Glutamatergic neuron (in vitro differentiated cells): ENCODE measurements at regions not wholly inside any gene's neighbourhood (a gene's known extent, or its start where the extent isn't known, plus 50 kb on each side); places are given as distances from the start of the nearest gene placed in this dataset.

ENCODE experiments used
- DNase-seq: peaks from one replicate; pipeline ENCODE4 v3.0.0; 2022
- H3K27ac Mint-ChIP-seq: one replicate; pipeline ENCODE4 v1.8.0; 2020; ENCODE audit warnings: mild to moderate bottlenecking, mixed read lengths, inconsistent platforms; ENCODE audit not compliant: unreplicated experiment
- H3K27me3 Mint-ChIP-seq: one replicate; pipeline ENCODE4 v1.8.0; 2020; ENCODE audit warnings: mild to moderate bottlenecking, moderate library complexity, mixed read lengths, inconsistent platforms; ENCODE audit not compliant: unreplicated experiment
- H3K36me3 Mint-ChIP-seq: one replicate; pipeline ENCODE4 v1.8.0; 2020; ENCODE audit warnings: mild to moderate bottlenecking, mixed read lengths, inconsistent platforms; ENCODE audit not compliant: unreplicated experiment
- H3K4me1 Mint-ChIP-seq: one replicate; pipeline ENCODE4 v1.8.0; 2020; ENCODE audit warnings: mild to moderate bottlenecking, low read depth, mixed read lengths, inconsistent platforms; ENCODE audit not compliant: unreplicated experiment
- H3K4me3 Mint-ChIP-seq: one replicate; pipeline ENCODE4 v1.8.0; 2020; ENCODE audit warnings: mild to moderate bottlenecking, mixed read lengths, inconsistent platforms; ENCODE audit not compliant: unreplicated experiment
- H3K9me3 Mint-ChIP-seq: one replicate; pipeline ENCODE4 v1.8.0; 2020; ENCODE audit warnings: mild to moderate bottlenecking, moderate library complexity, mixed read lengths, inconsistent platforms; ENCODE audit not compliant: unreplicated experiment
- CTCF ChIP-seq: fragments of 200-600 bp; sonication (generic); IDR thresholded peaks from one replicate; pipeline ENCODE4 v1.5.0; 2021; ENCODE audit not compliant: partially characterized antibody, unreplicated experiment

- DNase-seq: no peak
- no peaks in the 10 kb centered on the region for H3K36me3 Mint-ChIP-seq
- no peak overlapping the region for H3K27ac Mint-ChIP-seq
- H3K27me3 Mint-ChIP-seq: peaks cover 2% of the 10 kb centered on the region
- no peak for TF ChIP-seq CTCF
- H3K4me3 Mint-ChIP-seq: no peak overlapping the region
- no peaks in the 10 kb centered on the region for H3K4me1 Mint-ChIP-seq
- H3K9me3 Mint-ChIP-seq: peaks cover 7% of the 10 kb centered on the region
These were observed 120.1 kb upstream of the UMPS start for GRCh38 chr3:124610130-124610529.

GRCh38 chr3:124611520-124611919 lies 118.7 kb upstream of the UMPS start:
- Mint-ChIP-seq H3K36me3 (no peaks in the 10 kb centered on the region), H3K27ac (no peak overlapping the region), H3K9me3 (peaks cover 9% of the 10 kb centered on the region), H3K4me1 (no peaks in the 10 kb centered on the region), H3K4me3 (no peak overlapping the region), H3K27me3 (peaks cover 2% of the 10 kb centered on the region)
- no peak for DNase-seq
- no peak for TF ChIP-seq CTCF

- DNase-seq: no peak
- Mint-ChIP-seq H3K27ac (no peak overlapping the region), H3K4me3 (no peak overlapping the region), H3K4me1 (no peaks in the 10 kb centered on the region), H3K27me3 (peaks cover 4% of the 10 kb centered on the region), H3K9me3 (peaks cover 16% of the 10 kb centered on the region), H3K36me3 (no peaks in the 10 kb centered on the region)
- no peak for TF ChIP-seq CTCF
These were observed 114.2 kb upstream of the UMPS start for GRCh38 chr3:124615896-124616543.

GRCh38 chr3:124617177-124617576 lies 113.1 kb upstream of the UMPS start:
- H3K27me3 Mint-ChIP-seq: peaks cover 4% of the 10 kb centered on the region
- no peak for TF ChIP-seq CTCF
- H3K27ac Mint-ChIP-seq: no peak overlapping the region
- peaks cover 16% of the 10 kb centered on the region for H3K9me3 Mint-ChIP-seq
- no peak overlapping the region for H3K4me3 Mint-ChIP-seq
- no peaks in the 10 kb centered on the region for H3K36me3 Mint-ChIP-seq
- H3K4me1 Mint-ChIP-seq: no peaks in the 10 kb centered on the region
- DNase-seq: no peak

GRCh38 chr3:124619887-124620599 lies 110.2 kb upstream of the UMPS start:
- no peak for TF ChIP-seq CTCF
- Mint-ChIP-seq H3K4me3 (no peak overlapping the region), H3K27me3 (peaks cover 7% of the 10 kb centered on the region), H3K4me1 (peaks cover 3% of the 10 kb centered on the region), H3K27ac (peak overlapping the region; percentile 33), H3K9me3 (peaks cover 22% of the 10 kb centered on the region), H3K36me3 (peaks cover 4% of the 10 kb centered on the region)
- no peak for DNase-seq
